Stimulated activated CD4-positive, alpha-beta T cell treated with anti-CD3 and anti-CD28 coated beads, Interleukin-1b, Interleukin-23, amount 100 ng/mL, for 4 hours (primary cell): ENCODE measurements at regions not wholly inside any gene's neighbourhood (a gene's known extent, or its start where the extent isn't known, plus 50 kb on each side); places are given as distances from the start of the nearest gene placed in this dataset.
"Not testable (repeated sequence)": the region's sequence is repeated elsewhere in the genome, so short reads cannot be mapped to it uniquely, and the experiment has no call there.

Source experiments
- DNase-seq, 2 donors: peaks; one replicate each; pipeline ENCODE4 v3.0.0-alpha.2; 2020; ENCODE audit warnings: low read depth in 2 of 2

GRCh38 chr20:40933758-40934157 is 94.9 kb upstream of the TOP1 start:
- DNase-seq: no peak

- no peak for DNase-seq
Observed at GRCh38 chr20:40938020-40938419, 90.6 kb upstream of the TOP1 start.

- DNase-seq: no peak
Observed at GRCh38 chr20:40939667-40940066, 89.0 kb upstream of the TOP1 start.

DNA sequence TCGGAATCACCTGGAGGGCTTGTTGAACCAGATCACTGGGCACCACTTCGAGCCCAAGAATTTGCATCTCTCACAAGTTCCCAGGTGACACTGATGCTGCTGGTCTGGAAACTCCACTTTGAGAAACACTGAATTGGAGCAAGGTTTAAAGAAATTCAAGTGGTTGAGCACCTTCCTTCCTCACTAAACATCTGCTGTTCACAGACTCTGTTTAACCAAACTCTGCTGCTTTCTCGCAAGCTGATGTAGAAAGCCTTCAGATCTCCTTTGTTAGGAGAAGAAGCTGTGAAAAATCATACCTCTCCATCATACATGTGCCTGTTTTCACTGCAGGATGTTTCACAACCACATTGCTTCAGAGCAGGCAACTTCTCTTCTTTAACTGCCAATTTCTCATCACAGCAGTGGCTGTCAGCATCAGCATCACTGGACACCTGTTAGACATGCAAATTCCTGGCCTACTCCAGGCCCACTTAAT is 87.5 kb upstream of the TOP1 start:
- DNase-seq: no peak

DNA sequence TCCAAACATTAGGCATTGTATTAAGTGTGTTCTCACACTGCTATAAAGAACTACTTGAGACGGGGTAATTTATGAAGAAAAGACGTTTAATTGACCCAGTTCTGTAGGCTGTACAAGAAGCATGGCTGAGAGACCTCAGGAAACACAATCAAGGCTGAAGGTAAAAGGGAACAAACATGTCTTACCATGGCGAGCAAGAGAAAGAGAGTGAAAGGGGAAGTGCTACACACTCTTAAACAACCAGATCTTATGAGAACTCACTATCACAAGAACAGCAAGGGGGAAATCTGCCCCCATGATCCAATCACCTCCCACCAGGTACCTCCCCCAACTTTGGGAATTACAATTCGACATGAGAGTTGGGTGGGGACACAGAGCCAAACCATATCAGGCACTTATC is 86.6 kb upstream of the TOP1 start:
- no peak for DNase-seq

GRCh38 chr20:40942775-40943174 is 85.8 kb upstream of the TOP1 start:
- DNase-seq: no peak

DNA sequence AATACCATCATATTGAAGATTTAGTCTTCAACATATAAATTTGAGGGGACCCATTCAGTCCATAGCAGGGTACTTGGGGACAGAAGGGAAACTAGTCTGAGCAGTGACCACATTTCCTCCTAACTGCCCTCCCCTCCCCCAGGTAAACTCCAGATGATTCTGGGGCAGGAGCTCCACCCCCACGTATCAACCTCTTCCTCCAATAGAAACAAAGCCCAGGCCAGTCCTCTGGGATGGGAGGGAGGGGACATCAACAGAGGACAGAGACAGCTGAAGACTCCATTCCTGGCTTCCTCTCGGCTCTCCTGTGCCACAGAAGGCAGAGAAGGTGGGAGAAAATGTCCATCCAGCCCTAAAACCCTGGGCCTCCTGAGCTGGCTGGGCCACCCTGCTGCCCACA is 85.0 kb upstream of the TOP1 start:
- no peak for DNase-seq

DNA sequence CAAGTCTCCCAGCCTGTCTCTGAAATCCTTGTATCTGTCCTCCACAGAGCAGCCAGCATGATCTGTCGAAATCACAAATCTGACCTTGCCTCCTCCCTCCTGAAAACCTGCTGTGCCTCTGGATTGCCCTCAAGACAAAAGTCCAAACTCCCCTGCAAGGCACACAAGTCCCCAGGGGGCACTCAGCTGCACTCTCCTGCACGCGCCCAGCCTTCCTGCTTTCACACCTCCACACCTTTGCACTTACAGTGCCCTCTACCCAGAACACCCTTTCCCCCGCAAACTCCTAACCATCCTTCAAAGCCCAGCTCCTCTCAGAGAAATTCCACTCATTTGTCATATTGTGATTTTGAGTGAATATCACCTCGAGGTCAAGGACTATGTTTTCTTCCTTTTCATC is 83.4 kb upstream of the TOP1 start:
- DNase-seq: no peak

DNA sequence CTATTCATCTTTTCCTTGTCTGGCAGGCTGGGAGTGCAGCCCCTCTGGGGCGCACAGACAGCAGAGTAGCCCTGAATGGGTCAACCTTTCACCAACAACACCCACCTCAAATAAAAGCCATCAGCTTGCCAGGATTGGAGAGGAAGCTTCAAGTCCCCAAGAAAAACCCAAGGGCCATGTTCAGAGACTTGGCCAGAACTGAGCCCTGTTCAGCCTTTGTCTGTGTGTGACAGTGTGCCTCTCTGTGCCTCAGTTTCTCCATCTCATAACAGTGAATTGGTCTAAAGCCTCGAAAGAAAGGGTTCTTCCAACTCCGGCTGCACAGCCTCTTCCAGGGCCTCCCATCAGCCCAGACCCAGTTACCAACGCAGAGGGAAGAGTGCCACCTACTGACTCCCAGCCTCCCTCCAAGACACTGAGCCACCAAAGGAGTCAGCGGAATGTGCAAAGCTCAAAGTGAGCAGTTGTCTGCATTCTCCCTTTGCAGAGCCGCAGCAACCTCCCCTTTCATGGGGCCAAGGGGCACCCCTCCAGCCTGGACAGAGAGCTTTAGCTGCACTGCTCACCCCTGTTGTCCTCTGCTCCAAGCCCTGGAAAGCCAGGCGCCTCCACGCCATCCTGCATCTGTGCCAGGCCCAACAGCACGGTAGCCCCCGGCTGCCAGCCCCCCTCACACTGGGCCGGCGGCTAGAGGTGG is 82.7 kb upstream of the TOP1 start:
- no peak for DNase-seq

DNA sequence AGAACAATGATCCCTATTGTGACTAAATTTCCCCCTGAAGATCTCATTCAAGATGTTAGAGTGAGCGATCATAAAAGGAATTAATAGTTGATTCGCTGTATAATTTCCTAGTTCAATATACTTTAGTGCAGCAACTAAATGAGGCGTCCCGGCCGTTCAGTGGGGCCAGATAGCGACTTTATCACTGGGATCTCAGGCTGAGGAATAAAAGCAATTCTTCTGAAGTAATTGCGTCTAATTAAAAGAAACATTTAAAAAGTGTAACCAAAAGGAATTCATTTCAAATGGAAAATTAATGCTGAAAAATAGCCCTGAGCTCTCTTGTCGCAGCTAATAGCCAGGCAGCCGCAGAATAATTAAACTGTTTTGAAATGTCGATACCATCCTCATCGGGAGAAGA is 82.2 kb upstream of the TOP1 start:
- no peak for DNase-seq

GRCh38 chr20:40948465-40949267 is 80.0 kb upstream of the TOP1 start:
- DNase-seq: no peak

DNA sequence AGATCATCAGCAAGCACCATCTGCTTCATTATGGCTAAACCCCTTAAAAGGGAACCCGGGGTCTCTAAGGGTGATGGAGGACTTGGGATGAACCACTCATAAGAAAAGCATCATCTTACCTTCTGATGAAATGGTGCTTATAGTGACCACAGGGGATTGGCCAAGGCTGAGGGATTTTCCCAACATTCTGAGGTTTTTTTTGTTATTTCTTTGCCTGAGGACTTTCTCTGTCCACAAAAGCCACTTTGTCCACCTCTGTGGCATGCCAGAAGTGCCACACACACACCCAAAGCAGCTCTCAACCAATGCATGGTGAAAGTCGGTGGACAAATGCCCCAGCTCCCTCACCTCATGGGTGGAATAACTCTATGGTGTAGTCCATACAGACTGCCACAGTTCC is 79.3 kb upstream of the TOP1 start:
- no peak for DNase-seq

DNA sequence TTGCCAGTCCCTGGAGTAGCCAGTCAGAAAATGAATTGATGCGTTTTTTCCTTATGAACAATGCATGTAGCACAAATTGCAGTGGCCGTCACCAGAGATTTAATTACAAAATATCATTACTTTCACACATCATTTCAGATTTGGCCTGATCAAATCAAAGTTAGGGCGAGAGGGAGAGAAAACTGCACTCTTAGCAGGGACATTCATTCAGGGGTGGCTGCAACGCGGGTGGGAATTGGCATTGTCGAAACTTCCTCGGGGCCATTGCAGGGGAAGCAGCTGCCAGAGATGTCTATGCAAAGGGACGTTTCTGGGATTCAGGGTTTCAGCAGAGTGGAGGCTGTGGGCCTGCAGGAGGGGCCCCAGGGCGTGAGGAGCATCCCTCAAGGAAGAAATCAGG is 76.5 kb upstream of the TOP1 start:
- no peak for DNase-seq

- no peak for DNase-seq
Observed at GRCh38 chr20:40953416-40953815, 75.2 kb upstream of the TOP1 start.

DNA sequence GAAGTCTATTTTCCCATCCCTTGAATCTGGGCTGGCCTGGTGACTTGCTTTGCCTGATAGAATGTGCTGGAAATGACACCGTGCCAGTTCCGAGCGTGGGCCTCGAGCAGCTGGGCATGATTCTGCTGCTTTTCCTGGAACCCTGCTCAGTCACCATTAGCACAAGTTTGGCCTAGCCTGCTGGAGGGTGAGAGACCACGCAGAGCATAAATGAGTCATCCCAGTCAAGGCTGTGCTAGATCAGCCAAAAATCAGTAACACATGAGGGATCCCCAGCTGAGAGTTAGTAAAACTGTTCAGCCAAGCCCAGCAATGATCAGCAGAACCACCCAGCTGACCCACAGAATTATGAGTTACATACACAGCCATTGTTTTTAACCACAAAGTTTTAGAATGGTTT is 74.8 kb upstream of the TOP1 start:
- no peak for DNase-seq

GRCh38 chr20:40954521-40955165 is 74.0 kb upstream of the TOP1 start:
- no peak for DNase-seq

DNA sequence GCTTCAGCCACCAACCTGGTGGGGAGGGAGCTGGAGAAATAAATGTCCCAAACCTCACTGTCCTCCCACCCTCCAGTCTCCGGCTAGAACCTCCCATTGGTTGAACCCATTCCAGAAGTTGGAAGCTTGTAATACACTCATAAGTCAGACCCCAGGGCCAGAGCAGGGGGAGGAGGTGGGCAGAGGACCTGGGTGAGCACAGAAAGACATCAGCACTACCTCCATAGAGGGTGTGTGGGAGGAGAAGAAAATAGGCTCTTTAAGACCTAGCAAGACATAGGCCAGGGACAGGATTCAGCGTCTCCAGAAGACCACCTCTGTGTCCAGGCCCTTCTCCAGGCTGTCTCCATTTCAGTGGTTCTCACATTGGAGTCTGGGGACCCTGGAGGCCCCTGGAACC is 73.3 kb upstream of the TOP1 start:
- DNase-seq: no peak

DNA sequence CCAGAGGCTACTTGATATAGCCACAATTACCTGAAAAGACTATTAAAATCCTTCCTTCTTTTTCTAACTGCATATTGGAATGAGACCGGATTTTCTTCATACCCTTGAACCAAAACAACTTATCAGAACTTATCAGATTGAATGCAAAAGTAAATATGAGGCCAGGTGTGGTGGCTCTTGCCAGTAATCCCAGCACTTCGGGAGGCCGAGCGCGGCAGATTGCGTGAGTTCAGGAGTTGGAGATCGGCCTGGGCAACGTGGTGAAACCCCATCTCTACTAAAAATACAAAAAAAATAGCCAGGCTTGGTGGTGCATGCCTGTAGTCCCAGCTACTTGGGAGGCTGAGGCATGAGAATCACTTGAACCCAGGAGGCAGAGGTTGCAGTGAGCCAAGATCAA is 72.8 kb upstream of the TOP1 start:
- DNase-seq: not testable (repeated sequence)

- no peak for DNase-seq
Observed at GRCh38 chr20:40956542-40957264, 71.9 kb upstream of the TOP1 start.

DNA sequence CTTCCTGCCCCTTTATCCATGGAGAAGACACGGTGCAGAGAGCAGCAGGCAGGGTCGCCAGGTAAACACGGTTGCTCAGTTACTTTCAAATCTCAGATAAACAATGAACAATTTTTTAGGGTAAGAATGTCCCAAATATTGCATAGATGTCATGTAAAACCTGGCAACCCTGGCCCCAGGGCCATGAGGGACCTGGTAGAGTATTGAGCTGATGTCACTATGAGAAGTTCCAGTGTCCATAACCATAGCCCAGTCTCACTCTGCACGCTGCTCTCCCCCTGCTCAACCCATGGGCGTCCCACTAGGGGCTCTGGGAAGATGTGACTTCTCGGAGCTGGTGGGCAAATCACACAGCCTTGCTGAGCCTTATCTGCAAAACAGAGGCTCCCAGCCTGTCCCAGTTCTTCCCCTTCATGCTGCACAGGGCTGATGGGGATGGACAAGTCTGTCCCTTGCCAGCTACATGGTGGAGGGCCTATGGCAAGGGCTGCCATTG is 71.3 kb upstream of the TOP1 start:
- no peak for DNase-seq

DNA sequence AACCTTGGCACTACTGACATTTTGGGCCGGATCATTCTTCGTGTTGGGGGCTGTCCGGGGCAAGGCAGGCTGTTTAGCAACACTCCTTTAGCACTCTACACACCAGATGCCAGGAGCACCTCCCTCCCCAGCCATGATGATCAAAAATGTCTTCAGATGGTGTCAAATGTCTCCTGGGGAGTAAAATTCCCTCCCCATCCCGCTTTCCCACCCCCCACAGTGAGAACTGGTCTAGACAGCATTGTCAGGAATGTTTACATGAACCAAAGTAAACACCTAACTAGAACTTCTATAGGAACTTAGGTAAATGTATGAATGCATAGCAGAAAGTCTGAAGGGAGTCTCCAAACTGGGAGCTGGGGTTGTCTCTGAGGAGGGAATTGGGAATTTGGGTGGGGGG is 70.0 kb upstream of the TOP1 start:
- DNase-seq: no peak
